Lower leg skin (tissue), 3 donors: ENCODE measurements at regions not wholly inside any gene's neighbourhood (a gene's known extent, or its start where the extent isn't known, plus 50 kb on each side); places are given as distances from the start of the nearest gene placed in this dataset.

Source experiments
- CTCF ChIP-seq, 3 donors: fragments of 450-650 bp; IDR thresholded peaks; one replicate each; pipeline ENCODE4 v1.5.1; 2016; ENCODE audit warnings: antibody characterized with exemption in 3 of 3, mild to moderate bottlenecking in 3 of 3, moderate library complexity in 2 of 3
- POLR2A ChIP-seq, 2 donors: fragments of 450-650 bp; IDR thresholded peaks; one replicate each; pipeline ENCODE4 v1.6.1; 2016 to 2017; ENCODE audit warnings: antibody characterized with exemption in 2 of 2, mild to moderate bottlenecking in 1 of 2, moderate library complexity in 1 of 2

DNA sequence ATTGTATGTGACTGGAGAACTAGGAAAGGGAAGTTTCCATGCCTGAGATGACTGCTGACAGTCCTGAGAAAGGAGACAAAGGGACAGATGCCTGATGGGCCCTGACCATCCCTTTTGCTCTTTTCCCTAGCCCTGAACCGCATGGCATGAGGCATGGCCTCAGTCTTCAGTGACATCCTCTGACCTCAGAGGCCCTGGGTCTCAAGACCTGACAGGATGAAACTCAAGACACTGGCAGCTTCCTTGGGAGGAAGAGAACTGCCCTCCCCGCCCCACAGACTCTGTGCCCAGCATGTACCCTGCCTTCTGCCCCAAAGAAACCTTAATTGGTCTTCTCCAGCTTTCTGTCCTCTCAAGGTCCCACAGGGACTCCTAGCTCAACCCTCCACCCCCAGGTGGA lies 444.1 kb downstream of the SOX6 start:
- TF ChIP-seq CTCF (IDR thresholded peaks at IDR 0.05) (no peak), POLR2A (IDR thresholded peaks at IDR 0.05) (no peak)
